ENCODE measurements at regions not wholly inside any gene's neighbourhood (a gene's known extent, or its start where the extent isn't known, plus 50 kb on each side); places are given as distances from the start of the nearest gene placed in this dataset.
"Not testable (repeated sequence)": the region's sequence is repeated elsewhere in the genome, so short reads cannot be mapped to it uniquely, and the experiment has no call there.

DNA sequence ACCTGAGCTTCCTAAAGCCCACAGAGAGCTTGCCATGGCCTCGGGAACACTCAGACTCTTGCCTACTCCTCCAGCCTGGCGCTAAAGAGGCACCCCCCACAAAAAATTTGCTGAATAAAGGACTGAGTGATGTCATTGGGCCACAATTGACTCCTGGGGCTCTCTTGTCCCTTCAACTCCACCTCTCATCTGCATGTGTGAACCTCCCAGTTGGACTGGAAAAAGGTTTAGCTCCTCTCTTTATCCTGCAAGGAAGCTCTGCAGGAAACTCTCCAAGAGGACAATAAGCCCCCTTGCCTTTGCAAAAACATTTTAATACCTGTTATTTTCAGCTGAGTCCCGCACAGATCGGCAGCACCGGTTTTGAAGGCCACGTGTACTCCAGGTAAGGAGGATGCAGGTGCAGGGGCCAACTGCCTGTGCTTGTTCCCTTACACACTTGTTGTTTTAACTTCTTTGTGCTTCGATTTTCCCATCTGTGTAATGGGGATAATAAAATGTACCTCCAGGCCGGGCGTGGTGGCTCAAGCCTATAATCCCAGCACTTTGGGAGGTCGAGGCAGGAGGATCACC lies 107.3 kb downstream of the TFAP2C start:
- TF ChIP-seq, protein P1, sequence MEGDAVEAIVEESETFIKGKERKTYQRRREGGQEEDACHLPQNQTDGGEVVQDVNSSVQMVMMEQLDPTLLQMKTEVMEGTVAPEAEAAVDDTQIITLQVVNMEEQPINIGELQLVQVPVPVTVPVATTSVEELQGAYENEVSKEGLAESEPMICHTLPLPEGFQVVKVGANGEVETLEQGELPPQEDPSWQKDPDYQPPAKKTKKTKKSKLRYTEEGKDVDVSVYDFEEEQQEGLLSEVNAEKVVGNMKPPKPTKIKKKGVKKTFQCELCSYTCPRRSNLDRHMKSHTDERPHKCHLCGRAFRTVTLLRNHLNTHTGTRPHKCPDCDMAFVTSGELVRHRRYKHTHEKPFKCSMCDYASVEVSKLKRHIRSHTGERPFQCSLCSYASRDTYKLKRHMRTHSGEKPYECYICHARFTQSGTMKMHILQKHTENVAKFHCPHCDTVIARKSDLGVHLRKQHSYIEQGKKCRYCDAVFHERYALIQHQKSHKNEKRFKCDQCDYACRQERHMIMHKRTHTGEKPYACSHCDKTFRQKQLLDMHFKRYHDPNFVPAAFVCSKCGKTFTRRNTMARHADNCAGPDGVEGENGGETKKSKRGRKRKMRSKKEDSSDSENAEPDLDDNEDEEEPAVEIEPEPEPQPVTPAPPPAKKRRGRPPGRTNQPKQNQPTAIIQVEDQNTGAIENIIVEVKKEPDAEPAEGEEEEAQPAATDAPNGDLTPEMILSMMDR (IDR thresholded peaks at IDR 0.05): no peak
- TF ChIP-seq ZFX (IDR thresholded peaks at IDR 0.05; ENCODE audit: borderline replicate concordance): no peak
- no peak overlapping the region for H3K27ac ChIP-seq

DNA sequence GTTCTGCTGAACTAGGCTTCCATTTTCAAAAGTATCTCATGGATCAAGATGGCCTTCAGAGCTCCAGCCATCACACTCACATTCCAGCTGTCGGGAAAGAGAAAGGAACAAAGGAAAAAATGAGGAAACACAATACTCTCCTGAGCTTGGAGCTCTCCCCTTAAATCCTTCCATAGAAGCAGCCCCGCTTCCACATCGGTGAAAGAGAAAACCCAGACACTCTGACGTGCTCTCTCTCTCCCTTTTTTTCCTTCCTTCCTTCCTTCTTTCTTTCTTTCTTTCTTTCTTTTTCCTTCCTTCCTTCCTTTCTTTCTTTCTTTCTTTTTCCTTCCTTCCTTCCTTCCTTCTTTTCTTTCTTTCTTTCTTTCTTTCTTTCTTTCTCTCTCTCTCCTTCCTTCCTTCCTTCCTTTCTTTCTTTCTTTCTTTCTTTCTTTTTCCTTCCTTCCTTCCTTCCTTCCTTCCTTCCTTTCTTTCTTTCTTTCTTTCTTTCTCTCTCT lies 115.3 kb downstream of the TFAP2C start:
- H3K27ac ChIP-seq: not testable (repeated sequence)

DNA sequence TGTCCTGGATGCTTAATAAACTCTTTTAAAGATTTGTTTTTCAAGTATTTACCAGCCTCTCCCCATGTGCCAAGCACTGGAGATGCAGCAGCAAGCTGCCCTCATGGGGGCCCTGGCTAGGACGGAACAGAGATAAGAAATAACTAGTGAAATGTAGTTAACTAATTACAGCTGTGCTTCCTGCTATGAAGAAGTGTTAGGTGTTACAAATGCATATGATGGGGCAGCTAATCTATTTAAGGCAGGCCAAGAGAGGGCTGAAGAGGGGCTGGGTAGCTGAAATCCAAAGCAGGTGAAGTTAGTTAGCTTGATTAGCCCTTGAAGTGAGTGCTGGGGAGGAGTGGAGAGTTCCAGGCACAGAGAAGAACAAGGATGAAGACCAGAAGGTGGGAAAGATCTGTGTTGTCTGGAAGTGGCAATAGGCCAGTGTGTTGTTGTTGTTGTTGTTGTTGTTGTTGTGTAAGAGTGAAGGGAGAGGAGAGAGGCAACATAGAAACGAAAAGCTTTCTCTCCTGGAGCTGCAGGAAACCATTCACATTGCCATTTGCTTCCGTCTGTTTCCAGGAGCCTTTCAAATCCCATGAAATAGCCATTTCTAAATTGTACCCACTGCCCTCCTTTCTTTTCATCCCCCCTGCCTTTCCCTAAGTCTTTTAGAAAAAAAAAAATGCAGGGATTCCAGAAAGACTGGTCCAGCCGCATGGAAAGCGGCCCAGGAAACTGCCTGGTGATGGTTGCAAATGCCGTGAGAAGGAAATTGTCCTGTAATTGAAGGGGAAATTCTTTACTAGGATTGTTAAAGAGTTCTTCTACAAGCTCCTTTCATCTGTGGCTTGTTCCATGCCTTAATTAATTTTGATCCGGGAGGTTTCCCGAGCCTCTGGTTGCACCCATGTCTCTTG lies 119.6 kb downstream of the TFAP2C start:
- H3K27ac ChIP-seq: no peak overlapping the region
- TF ChIP-seq, protein P1 (IDR thresholded peaks at IDR 0.05): no peak
- TF ChIP-seq ZFX (IDR thresholded peaks at IDR 0.05; ENCODE audit: borderline replicate concordance): no peak

DNA sequence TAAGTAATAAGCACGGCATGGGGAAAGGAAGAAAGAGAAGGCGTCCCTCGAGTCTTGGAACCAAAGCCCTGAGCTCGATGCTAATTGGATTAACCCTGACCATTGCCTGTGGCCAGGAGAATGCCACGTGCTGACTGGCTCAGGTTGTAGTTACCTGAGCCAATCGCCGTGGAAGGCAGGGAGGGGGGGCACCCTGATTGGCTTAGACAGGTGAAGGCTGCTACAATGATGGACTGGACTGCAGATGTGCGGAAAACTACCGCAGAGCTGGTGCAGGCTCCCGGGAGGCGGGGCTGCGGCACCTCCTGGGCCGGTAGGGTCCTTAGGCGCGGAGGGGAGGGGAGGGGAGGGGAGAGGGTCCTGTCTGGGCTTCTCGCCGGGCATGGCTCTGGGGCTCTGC lies 121.3 kb downstream of the TFAP2C start:
- H3K27ac ChIP-seq: no peak overlapping the region
- TF ChIP-seq, protein P1 (IDR thresholded peaks at IDR 0.05): no peak
- TF ChIP-seq ZFX (IDR thresholded peaks at IDR 0.05; ENCODE audit: borderline replicate concordance): no peak

DNA sequence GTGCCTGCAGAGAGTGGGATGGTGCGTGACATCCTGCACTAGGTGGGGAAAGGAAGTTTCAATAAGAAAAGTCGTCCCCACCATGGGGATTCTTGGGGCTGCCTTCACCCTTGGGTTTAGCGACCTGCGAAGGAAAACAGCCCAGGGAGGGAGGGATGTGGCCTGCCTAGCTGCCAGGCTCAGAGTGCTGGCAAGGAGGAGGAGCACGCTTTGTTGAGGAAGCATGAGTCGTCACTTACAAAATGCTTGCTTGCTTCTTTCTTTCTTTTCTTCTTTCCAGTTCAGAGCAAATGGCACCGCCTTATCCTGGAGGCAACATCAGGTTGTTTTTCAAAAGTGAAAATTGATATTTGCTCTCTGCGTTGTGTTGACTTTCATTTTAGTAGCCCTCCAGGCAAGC lies 123.2 kb downstream of the TFAP2C start:
- TF ChIP-seq, protein P1 (IDR thresholded peaks at IDR 0.05): no peak
- TF ChIP-seq ZFX (IDR thresholded peaks at IDR 0.05; ENCODE audit: borderline replicate concordance): no peak
- no peak overlapping the region for H3K27ac ChIP-seq

DNA sequence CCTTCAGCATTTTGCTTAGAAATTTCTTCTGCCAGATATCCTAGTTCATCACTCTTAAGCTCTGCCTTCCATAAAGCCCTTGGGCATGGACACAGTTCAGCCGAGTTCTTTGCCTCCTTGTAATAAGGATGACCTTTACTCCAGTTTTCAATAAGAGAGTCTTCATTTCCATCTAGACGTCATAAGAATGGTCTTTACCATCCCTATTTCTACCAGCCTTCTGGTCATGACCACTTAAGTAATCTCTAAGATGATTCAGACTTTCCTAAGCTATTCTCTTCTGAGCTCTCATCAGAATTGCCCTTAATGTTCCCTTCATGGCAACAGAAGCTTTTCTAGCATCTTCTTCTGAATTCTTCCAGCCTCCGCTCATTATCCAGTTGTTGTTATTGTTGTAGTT lies 126.1 kb downstream of the TFAP2C start:
- no peak overlapping the region for H3K27ac ChIP-seq
- TF ChIP-seq, protein P1 (IDR thresholded peaks at IDR 0.05): no peak
- TF ChIP-seq ZFX (IDR thresholded peaks at IDR 0.05; ENCODE audit: borderline replicate concordance): no peak

DNA sequence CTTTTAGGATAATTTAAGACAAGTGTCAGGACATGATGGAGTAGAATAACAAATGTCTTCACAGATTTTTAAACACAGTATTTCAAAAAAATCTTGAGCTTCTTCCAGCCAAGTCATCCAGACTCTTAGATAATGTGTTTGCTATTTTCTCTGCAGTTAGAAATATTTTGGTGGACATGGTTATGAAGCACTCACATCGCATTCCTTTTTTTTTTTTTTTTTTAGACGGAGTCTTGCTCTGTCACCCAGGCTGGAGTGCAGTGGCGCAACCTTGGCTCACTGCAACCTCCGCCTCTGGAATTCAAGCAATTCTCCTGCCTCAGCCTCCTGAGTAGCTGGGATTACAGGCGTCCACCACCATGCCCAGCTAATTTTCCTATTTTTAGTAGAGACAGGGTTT lies 127.6 kb downstream of the TFAP2C start:
- not testable (repeated sequence) for H3K27ac ChIP-seq

DNA sequence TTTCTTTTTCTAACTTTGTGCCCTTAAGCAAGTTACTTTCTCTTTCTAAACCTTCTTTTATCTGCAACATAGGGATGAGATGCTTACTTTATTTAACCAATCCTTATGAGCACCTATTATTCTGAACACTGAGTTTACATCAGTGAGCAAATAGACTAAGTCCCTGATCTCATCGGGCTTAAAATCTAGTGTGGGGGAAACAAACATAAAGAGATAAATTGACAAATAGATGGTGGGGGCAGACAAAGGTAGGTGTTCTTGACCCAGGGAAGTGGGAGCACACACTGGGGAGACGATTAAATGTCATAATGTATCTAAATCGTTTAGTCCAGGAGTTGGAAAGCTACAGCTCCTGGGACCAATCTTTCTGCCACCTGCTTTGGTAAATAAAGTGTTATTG lies 129.6 kb downstream of the TFAP2C start:
- no peak for TF ChIP-seq ZFX (IDR thresholded peaks at IDR 0.05; ENCODE audit: borderline replicate concordance)
- TF ChIP-seq, protein P1 (IDR thresholded peaks at IDR 0.05): no peak
- no peak overlapping the region for H3K27ac ChIP-seq

Measured in 22Rv1 (cell line).